GM19025 (cell line): ENCODE measurements at regions not wholly inside any gene's neighbourhood (a gene's known extent, or its start where the extent isn't known, plus 50 kb on each side); places are given as distances from the start of the nearest gene placed in this dataset.

Experiments
- ATAC-seq: cut with Tn5 transposase; IDR thresholded peaks from one replicate; pipeline ENCODE4 v1.9.1; 2021; ENCODE audit warnings: mild to moderate bottlenecking, low read depth, moderate library complexity; ENCODE audit not compliant: unreplicated experiment

GRCh38 chr6:22801831-22802230 lies 232.5 kb downstream of the HDGFL1 start:
- ATAC-seq: no peak

GRCh38 chr6:22804620-22805261 lies 235.4 kb downstream of the HDGFL1 start:
- ATAC-seq: no peak

GRCh38 chr6:22807261-22807660 lies 237.9 kb downstream of the HDGFL1 start:
- ATAC-seq: no peak

- no peak for ATAC-seq
These were observed 238.5 kb downstream of the HDGFL1 start for GRCh38 chr6:22807818-22808217.

GRCh38 chr6:22808466-22808865 lies 239.1 kb downstream of the HDGFL1 start:
- ATAC-seq: no peak

- no peak for ATAC-seq
These were observed 240.0 kb downstream of the HDGFL1 start for GRCh38 chr6:22809370-22809769.

GRCh38 chr6:22819209-22819608 lies 249.8 kb downstream of the HDGFL1 start:
- ATAC-seq: no peak

GRCh38 chr6:22821664-22822320 lies 252.4 kb downstream of the HDGFL1 start:
- no peak for ATAC-seq

GRCh38 chr6:22825210-22825609 lies 255.8 kb downstream of the HDGFL1 start:
- no peak for ATAC-seq

GRCh38 chr6:22826961-22827360 lies 257.6 kb downstream of the HDGFL1 start:
- no peak for ATAC-seq

- ATAC-seq: no peak
These were observed 258.4 kb downstream of the HDGFL1 start for GRCh38 chr6:22827760-22828159.

- ATAC-seq: no peak
These were observed 259.1 kb downstream of the HDGFL1 start for GRCh38 chr6:22828179-22829062.

- ATAC-seq: no peak
These were observed 259.7 kb downstream of the HDGFL1 start for GRCh38 chr6:22829070-22829469.

- ATAC-seq: no peak
These were observed 261.1 kb downstream of the HDGFL1 start for GRCh38 chr6:22830463-22830862.

GRCh38 chr6:22833191-22833590 lies 263.8 kb downstream of the HDGFL1 start:
- no peak for ATAC-seq

GRCh38 chr6:22838345-22838744 lies 269.0 kb downstream of the HDGFL1 start:
- ATAC-seq: no peak

GRCh38 chr6:22845467-22845866 lies 276.1 kb downstream of the HDGFL1 start:
- no peak for ATAC-seq

- ATAC-seq: no peak
These were observed 278.8 kb downstream of the HDGFL1 start for GRCh38 chr6:22848121-22848520.

GRCh38 chr6:22849921-22850320 lies 280.6 kb downstream of the HDGFL1 start:
- ATAC-seq: no peak

- no peak for ATAC-seq
These were observed 282.7 kb downstream of the HDGFL1 start for GRCh38 chr6:22852101-22852500.

GRCh38 chr6:22873513-22874136 lies 304.3 kb downstream of the HDGFL1 start:
- no peak for ATAC-seq
